HEK293T (cell line): ENCODE measurements at regions not wholly inside any gene's neighbourhood (a gene's known extent, or its start where the extent isn't known, plus 50 kb on each side); places are given as distances from the start of the nearest gene placed in this dataset.

Experiments used
- FOXA1 ChIP-seq: fragments of 450-650 bp; IDR thresholded peaks from 2 replicates; pipeline ENCODE4 v1.6.1; 2016; ENCODE audit warnings: mild to moderate bottlenecking
- FOXK2 ChIP-seq: fragments of 450-650 bp; IDR thresholded peaks from 2 replicates; pipeline ENCODE4 v1.6.1; 2016; ENCODE audit warnings: mild to moderate bottlenecking
- FOXM1 ChIP-seq: fragments of 450-650 bp; IDR thresholded peaks from 2 replicates; pipeline ENCODE4 v1.6.1; 2017; ENCODE audit warnings: mild to moderate bottlenecking, borderline replicate concordance
- L3MBTL2 ChIP-seq: fragments of 450-650 bp; conservative IDR thresholded peaks from 2 replicates; pipeline ENCODE4 v1.6.1; 2016; ENCODE audit warnings: mild to moderate bottlenecking
- PKNOX1 ChIP-seq: fragments of 450-650 bp; IDR thresholded peaks from 2 replicates; pipeline ENCODE4 v1.6.1; 2016
- SP1 ChIP-seq: fragments of 450-650 bp; IDR thresholded peaks from 2 replicates; pipeline ENCODE4 v1.6.1; 2017

- TF ChIP-seq FOXM1, result no peak
- no peak for TF ChIP-seq L3MBTL2
- no peak for TF ChIP-seq PKNOX1
- no peak for TF ChIP-seq SP1
- no peak for TF ChIP-seq FOXA1
- no peak for TF ChIP-seq FOXK2
These were observed 599.5 kb upstream of the DPP6 start for GRCh38 chr7:153452661-153453060.
